H54 (cell line): ENCODE measurements at regions not wholly inside any gene's neighbourhood (a gene's known extent, or its start where the extent isn't known, plus 50 kb on each side); places are given as distances from the start of the nearest gene placed in this dataset.
"Not testable (repeated sequence)": the region's sequence is repeated elsewhere in the genome, so short reads cannot be mapped to it uniquely, and the experiment has no call there.

ENCODE experiments used
- DNase-seq: peaks from one replicate; pipeline ENCODE4 v3.0.0; 2011; ENCODE audit warnings: low spot score, mixed read lengths; ENCODE audit not compliant: insufficient read length
- FAIRE-seq: peaks from 3 replicates; lab custom pipeline; 2011; peaks lifted over from hg19 to GRCh38; lab: Jason Lieb, UNC
- POLR2A ChIP-seq: IDR thresholded peaks from 2 replicates; pipeline ENCODE4 v1.6.1; 2011; ENCODE audit warnings: low read depth, mild to moderate bottlenecking, low read length

GRCh38 chr10:81704596-81704995, 170.4 kb upstream of the NRG3 start:
- no peak for FAIRE-seq

GRCh38 chr10:81708416-81708815, 166.6 kb upstream of the NRG3 start:
- TF ChIP-seq POLR2A = no peak
- FAIRE-seq = no peak
- DNase-seq = no peak

More at GRCh38 chr10:81704596-81704995, 170.4 kb upstream of the NRG3 start:
- DNase-seq = no peak
- TF ChIP-seq POLR2A = no peak

GRCh38 chr10:81708929-81709328, 166.1 kb upstream of the NRG3 start:
- DNase-seq = no peak
- no peak for FAIRE-seq
- no peak for TF ChIP-seq POLR2A

- DNase-seq (no peak), FAIRE-seq (no peak)
- TF ChIP-seq POLR2A = no peak
Measured at GRCh38 chr10:81722399-81722798, 152.6 kb upstream of the NRG3 start.

- no peak for TF ChIP-seq POLR2A
- FAIRE-seq = no peak
- no peak for DNase-seq
Measured at GRCh38 chr10:81724431-81724830, 150.6 kb upstream of the NRG3 start.

GRCh38 chr10:81725851-81726250, 149.1 kb upstream of the NRG3 start:
- TF ChIP-seq POLR2A = no peak
- no peak for DNase-seq
- no peak for FAIRE-seq

GRCh38 chr10:81728692-81729091, 146.3 kb upstream of the NRG3 start:
- FAIRE-seq (no peak), DNase-seq (no peak)
- TF ChIP-seq POLR2A = no peak

GRCh38 chr10:81730891-81731290, 144.1 kb upstream of the NRG3 start:
- FAIRE-seq (no peak), DNase-seq (no peak)
- no peak for TF ChIP-seq POLR2A

GRCh38 chr10:81733542-81733941, 141.5 kb upstream of the NRG3 start:
- no peak for TF ChIP-seq POLR2A
- no peak for FAIRE-seq
- no peak for DNase-seq

- DNase-seq, FAIRE-seq: not testable (repeated sequence)
Measured at GRCh38 chr10:81735167-81735566, 139.8 kb upstream of the NRG3 start.

- no peak for TF ChIP-seq POLR2A
- FAIRE-seq (no peak), DNase-seq (no peak)
Measured at GRCh38 chr10:81759111-81759510, 115.9 kb upstream of the NRG3 start.

- no peak for TF ChIP-seq POLR2A
- DNase-seq (no peak), FAIRE-seq (no peak)
Measured at GRCh38 chr10:81784111-81784597, 90.8 kb upstream of the NRG3 start.

- no peak for FAIRE-seq
- no peak for DNase-seq
- TF ChIP-seq POLR2A = no peak
Measured at GRCh38 chr10:81792729-81793128, 82.3 kb upstream of the NRG3 start.

GRCh38 chr10:81806842-81807241, 68.2 kb upstream of the NRG3 start:
- no peak for FAIRE-seq
- TF ChIP-seq POLR2A = no peak

GRCh38 chr10:81814842-81815241, 60.2 kb upstream of the NRG3 start:
- TF ChIP-seq POLR2A = no peak
- no peak for FAIRE-seq
- no peak for DNase-seq

More at GRCh38 chr10:81806842-81807241, 68.2 kb upstream of the NRG3 start:
- no peak for DNase-seq

GRCh38 chr10:81817596-81818170, 57.3 kb upstream of the NRG3 start:
- FAIRE-seq (no peak), DNase-seq (no peak)
- TF ChIP-seq POLR2A = no peak
